ENCODE measurements at regions not wholly inside any gene's neighbourhood (a gene's known extent, or its start where the extent isn't known, plus 50 kb on each side); places are given as distances from the start of the nearest gene placed in this dataset.

- DNase-seq: no peak
These were observed 214.8 kb upstream of the RREB1 start for GRCh38 chr6:6892744-6893583.

- DNase-seq: no peak
These were observed 214.1 kb upstream of the RREB1 start for GRCh38 chr6:6893701-6894100.

GRCh38 chr6:6895929-6896328 lies 211.8 kb upstream of the RREB1 start:
- no peak for DNase-seq

- no peak for DNase-seq
These were observed 210.6 kb upstream of the RREB1 start for GRCh38 chr6:6897140-6897539.

- peak; percentile 64 for DNase-seq
These were observed 207.1 kb upstream of the RREB1 start for GRCh38 chr6:6900569-6901204.

- DNase-seq: no peak
These were observed 206.5 kb upstream of the RREB1 start for GRCh38 chr6:6901205-6901719.

GRCh38 chr6:6901945-6902344 lies 205.8 kb upstream of the RREB1 start:
- DNase-seq: no peak

GRCh38 chr6:6905961-6906518 lies 201.7 kb upstream of the RREB1 start:
- no peak for DNase-seq

- no peak for DNase-seq
These were observed 201.1 kb upstream of the RREB1 start for GRCh38 chr6:6906570-6907213.

- no peak for DNase-seq
These were observed 200.5 kb upstream of the RREB1 start for GRCh38 chr6:6907286-6907685.

GRCh38 chr6:6908121-6908520 lies 199.6 kb upstream of the RREB1 start:
- DNase-seq: no peak

- DNase-seq: no peak
These were observed 198.7 kb upstream of the RREB1 start for GRCh38 chr6:6909111-6909510.

- DNase-seq: no peak
These were observed 196.9 kb upstream of the RREB1 start for GRCh38 chr6:6910734-6911295.

GRCh38 chr6:6911391-6911790 lies 196.4 kb upstream of the RREB1 start:
- DNase-seq: no peak

- DNase-seq: no peak
These were observed 194.7 kb upstream of the RREB1 start for GRCh38 chr6:6912817-6913744.

GRCh38 chr6:6915219-6915618 lies 192.5 kb upstream of the RREB1 start:
- DNase-seq: peak; percentile 44

- DNase-seq: peak; percentile 64
These were observed 191.8 kb upstream of the RREB1 start for GRCh38 chr6:6915813-6916547.

GRCh38 chr6:6916598-6916997 lies 191.2 kb upstream of the RREB1 start:
- peak; percentile 38 for DNase-seq

GRCh38 chr6:6918216-6918983 lies 189.4 kb upstream of the RREB1 start:
- peak; percentile 96 for DNase-seq

GRCh38 chr6:6919173-6919572 lies 188.6 kb upstream of the RREB1 start:
- no peak for DNase-seq

All from inflammatory macrophage treated with lipopolysaccharide for 4 hours (primary cell).